Stimulated activated CD4-positive, alpha-beta T cell treated with anti-CD3 and anti-CD28 coated beads, Interleukin-15, amount 100 ng/mL, for 24 hours (primary cell): ENCODE measurements at regions not wholly inside any gene's neighbourhood (a gene's known extent, or its start where the extent isn't known, plus 50 kb on each side); places are given as distances from the start of the nearest gene placed in this dataset.
"Not testable (repeated sequence)": the region's sequence is repeated elsewhere in the genome, so short reads cannot be mapped to it uniquely, and the experiment has no call there.

Experiments used
- DNase-seq: peaks from one replicate; pipeline ENCODE4 v3.0.0-alpha.2; 2020

- DNase-seq: no peak
Measured at GRCh38 chr1:232183802-232184201, 446.1 kb downstream of the SIPA1L2 start.

GRCh38 chr1:232183266-232183800, 446.6 kb downstream of the SIPA1L2 start:
- DNase-seq: no peak

DNA sequence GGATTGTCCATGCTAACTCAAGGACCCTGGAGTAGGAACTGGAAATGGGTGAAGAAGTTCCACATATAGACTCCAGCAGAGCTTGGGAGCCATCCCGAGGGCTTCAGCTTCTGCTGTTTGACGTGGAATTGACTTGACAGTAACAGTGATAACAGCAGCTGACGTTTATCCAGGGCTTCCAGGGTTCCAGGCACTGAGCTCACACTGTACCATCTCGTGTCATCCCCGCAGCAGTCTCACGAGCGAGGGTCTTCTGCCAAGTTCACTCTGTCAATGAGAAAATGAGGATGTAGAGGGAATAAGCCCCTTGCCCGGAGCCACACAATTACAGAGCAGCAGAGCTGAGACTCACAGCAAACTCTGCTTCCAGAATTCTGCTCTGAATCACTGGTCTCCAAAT, 447.7 kb downstream of the SIPA1L2 start:
- DNase-seq: no peak

- no peak for DNase-seq
Measured at GRCh38 chr1:232180779-232181136, 449.2 kb downstream of the SIPA1L2 start.

DNA sequence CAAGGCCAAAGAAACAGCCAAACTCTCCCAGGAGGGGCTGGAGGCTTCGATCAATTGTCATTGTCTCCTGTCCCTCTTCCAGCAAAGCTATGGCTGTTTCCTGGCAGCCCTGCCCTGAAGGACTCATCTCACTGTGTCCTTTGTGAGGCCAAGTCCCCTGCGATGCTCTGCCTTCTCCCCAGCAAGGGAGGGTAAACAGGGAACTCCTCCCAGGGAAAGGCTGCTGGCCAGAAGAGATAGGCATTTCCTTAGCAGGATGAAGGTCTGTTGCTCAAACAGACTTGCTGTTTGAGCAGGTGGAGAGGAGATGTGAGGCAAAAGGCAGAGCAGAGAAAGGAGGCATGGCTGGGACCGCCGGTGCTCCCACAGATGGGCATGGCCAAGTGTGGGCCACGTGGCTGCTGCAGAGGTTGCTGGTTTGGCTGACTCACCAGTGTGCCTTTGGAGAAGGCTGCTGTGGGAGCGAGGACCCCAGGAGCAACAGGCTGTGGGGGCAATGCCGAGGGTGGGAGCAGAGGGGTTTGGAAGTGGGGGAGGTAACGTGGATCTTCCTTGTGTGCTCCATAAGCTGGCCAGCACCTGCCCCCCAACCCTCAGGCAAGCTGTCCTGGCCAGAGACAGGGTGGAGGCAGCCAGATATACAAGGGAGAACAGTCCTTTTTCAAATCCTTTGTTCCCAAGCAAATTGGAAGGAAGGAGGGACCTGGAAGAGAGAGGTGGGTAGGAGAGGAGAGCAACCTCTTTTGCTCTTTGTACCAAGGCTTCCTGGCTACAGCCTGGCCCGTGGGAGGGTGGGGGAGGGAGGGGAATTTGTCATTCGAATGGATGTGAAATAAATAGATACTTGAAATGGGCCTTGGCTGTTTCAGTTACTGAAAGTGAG, 449.8 kb downstream of the SIPA1L2 start:
- no peak for DNase-seq

GRCh38 chr1:232178191-232178590, 451.7 kb downstream of the SIPA1L2 start:
- DNase-seq: no peak

DNA sequence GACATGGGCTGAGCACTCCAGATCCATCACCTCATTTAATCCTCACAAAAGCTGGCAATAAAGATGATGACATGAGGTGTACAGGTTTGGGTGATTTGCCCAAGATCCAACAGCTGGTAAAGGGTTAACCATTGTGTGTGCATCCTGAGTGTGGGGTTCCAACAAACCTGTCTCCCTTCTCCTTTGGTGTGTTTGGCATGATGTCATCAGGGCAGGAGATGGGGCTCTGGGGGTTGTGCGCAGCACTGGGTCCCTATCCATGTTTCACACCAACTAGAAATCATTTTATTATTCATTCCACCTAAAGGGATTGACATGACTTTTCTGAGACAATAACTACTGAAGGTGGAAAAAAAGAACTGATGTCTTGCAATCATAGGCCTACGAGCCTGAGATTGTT, 452.5 kb downstream of the SIPA1L2 start:
- DNase-seq: no peak

- DNase-seq: no peak
Measured at GRCh38 chr1:232176222-232176621, 453.7 kb downstream of the SIPA1L2 start.

- DNase-seq: no peak
Measured at GRCh38 chr1:232174306-232174705, 455.6 kb downstream of the SIPA1L2 start.

GRCh38 chr1:232172563-232172962, 457.4 kb downstream of the SIPA1L2 start:
- no peak for DNase-seq

- no peak for DNase-seq
Measured at GRCh38 chr1:232170909-232171308, 459.0 kb downstream of the SIPA1L2 start.

- DNase-seq: no peak
Measured at GRCh38 chr1:232169436-232169835, 460.5 kb downstream of the SIPA1L2 start.

GRCh38 chr1:232168508-232168907, 461.4 kb downstream of the SIPA1L2 start:
- DNase-seq: no peak

DNA sequence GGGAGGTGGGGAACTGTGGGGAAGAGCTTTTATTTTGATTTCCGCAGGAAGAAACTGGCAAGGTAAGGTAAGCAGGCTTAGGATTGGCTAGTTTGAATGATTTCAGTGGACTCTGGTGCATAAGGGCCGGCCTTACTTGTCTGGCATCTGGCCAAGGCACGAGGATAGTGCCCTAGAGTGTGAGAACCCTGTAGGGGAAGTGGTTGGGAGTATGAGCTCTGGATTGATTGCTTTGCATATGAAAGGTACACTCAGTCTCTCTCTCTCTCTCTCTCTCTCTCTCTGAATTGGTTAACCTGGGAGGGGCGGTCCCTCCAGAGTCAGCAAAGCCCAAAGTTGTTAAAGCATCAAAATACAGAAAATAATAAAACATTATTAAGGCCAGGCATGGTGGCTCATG, 463.0 kb downstream of the SIPA1L2 start:
- DNase-seq: no peak

DNA sequence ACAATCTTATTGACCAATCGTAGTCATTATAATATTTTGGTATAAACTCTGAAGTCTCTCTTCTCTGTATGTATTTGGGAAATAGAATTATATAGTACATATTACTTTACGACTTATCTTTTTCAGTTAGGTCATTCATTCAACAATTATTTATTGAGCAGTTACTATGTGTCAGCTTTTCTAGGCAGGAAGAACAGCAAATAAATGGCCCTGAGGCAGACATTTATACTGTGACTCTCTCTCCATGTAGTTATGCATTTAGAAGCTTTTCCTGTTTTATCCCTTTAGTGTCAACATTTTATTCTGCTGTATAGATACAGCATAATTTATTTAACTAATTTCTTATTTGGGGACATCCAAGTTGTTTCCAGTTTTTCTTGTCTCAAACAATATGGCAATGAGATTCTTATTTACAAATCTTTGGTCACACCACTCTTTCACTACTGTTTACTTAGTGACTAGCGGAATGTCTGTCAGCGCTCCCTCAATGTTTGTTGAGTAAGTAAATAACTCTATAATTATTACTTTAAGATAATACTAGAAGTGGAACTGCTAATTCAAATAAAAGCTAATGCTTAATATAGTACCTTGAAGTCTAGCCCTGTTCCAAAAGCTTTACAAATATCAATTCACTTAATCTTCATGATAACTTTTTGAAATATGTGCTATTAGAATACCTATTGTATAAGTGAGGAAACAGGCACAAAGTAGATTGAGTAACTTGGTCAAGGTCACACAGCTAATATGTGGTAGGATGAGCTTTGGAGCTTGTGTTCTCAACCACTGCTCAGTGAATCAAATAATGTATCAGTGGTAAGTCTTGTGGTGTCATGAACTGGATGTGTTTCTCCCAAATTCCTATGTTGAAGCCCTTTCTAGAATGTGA, 465.6 kb downstream of the SIPA1L2 start:
- DNase-seq: no peak

GRCh38 chr1:232163533-232163932, 466.4 kb downstream of the SIPA1L2 start:
- no peak for DNase-seq

GRCh38 chr1:232162001-232162400, 467.9 kb downstream of the SIPA1L2 start:
- DNase-seq: no peak

DNA sequence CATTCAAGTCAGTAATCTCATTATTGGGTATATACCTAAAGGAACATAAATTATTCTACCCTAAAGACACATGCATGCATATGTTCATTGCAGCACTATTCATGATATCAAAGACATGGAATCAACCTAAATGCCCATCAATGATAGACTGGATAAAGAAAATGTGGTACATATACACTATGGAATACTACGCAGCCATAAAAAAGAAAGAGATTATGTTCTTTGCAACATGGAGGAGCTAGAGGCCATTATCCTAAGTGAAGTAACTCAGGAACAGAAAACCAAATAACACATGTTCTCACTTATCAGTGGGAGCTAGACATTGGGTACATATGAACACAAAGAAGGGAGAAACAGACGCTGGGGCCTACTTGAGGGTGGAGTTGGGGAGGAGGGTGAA, 471.4 kb downstream of the SIPA1L2 start:
- not testable (repeated sequence) for DNase-seq

DNA sequence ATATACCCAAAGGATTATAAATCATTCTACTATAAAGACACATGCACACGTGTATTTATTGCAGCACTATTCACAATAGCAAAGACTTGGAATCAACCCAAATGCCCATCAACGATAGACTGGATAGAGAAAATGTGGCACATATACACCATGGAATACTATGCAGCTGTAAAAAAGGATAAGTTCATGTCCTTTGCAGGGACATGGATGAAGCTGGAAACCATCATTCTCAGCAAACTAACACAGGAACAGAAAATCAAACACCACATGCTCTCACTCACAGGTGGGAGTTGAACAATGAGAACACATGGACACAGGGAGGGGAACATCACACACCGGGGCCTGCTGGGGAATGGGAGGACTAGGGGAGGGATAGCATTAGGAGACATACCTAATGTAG, 473.9 kb downstream of the SIPA1L2 start:
- not testable (repeated sequence) for DNase-seq

DNA sequence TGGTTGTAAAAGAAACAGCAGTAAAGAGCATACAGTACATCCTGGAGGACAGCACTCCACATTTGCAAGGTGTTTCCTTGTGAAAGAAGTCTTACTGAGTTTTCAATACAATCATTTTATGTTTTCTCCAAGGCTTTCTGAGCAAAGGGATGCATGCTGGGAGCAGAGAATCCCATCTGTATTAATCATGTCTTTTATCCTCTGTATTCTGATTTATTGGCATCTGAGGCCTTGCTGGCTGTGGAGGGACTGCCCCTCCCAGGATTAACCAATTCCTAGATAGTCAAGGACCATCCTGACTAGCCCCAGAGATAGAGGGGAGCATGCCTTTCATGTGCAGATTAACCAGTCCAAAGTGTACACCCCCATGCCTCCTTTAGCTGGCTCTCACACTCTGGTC, 476.3 kb downstream of the SIPA1L2 start:
- DNase-seq: no peak

GRCh38 chr1:232150770-232151548, 479.0 kb downstream of the SIPA1L2 start:
- DNase-seq: no peak

DNA sequence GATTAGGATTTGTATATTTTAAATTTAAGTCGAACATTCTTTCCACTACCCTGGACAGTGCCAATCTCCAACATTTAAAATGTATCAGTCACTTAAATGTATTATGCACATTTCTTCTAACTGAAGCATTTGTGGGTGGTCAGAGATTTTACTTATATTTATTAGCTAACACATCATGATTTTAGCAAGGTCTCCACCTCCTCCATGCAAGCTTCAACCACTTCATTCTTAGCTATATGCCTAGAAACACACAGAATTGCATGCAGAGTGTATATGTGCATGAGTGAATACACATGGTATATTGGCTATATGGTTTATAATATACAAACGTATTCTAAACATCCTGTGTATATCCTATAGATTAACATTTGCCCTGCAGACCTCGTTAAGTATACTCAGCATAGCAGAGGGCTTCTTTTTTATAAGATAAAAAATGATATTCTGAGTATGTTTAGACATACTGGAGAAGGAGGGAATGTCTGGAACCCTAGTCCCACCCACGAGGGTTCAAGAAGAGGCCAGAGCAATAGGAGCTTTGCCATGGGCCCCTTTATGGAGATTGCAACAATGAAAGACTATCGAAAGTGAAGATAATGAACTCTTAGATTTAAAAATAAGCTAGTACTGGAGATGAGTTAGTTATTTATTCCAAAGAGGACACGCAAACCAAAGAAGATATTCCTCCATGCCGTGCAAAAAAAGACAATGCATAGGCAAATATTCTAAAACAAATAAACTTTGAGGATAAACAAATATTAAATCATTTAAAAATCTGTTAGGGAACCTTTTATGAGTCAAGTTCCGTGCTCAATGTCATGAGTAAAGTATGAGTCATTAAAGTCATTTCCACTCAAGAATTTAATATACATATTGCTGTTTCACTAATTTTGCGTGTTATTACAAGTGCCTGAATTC, 480.4 kb downstream of the SIPA1L2 start:
- no peak for DNase-seq
